ENCODE measurements at regions not wholly inside any gene's neighbourhood (a gene's known extent, or its start where the extent isn't known, plus 50 kb on each side); places are given as distances from the start of the nearest gene placed in this dataset.

DNA sequence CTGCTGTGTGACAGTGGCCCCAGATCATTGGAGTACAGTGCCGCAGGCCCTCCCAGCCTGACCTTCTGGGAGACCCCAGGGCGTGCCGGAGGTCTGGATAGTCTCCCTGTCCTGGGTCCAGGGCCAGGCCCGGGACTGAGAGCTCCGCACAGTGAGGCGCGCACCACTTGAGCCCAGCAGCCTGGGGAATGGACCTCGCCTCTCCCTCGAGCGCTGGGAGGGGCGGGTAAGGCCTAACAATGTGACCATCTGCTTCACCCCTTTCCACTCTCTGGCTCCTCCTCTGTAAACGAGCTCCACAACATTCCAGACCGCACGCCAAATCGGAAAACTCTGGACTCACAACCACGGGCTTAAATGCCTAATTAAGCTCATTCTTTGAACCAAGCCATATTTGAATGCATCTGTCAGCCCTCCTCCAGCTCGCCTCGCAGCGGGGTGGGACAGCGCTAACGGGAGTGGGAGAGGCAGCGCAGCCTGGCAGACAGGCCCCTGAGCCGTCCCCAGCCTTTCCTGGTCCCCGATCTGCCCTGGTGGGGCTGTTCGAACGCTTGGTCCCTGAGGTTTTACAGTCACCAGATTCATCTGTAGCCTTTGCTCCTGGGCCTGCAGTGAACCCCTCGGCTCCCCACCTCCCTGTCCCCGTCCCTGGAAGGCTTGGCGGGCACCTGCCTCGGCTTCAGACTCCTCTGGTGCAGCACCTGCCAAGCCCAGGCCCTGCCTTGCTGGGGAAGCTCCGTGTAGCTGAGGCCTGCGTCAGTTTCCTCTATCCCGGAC, 120.7 kb upstream of the VSTM2B start:
- H3K9me1 ChIP-seq (ENCODE audit: control insufficient read depth, extremely low read depth, insufficient read depth, low read length), result no peaks in the 10 kb centered on the region
- no peak for TF ChIP-seq EZH2 (IDR thresholded peaks at IDR 0.05; ENCODE audit: low read length)
- TF ChIP-seq, protein P1, sequence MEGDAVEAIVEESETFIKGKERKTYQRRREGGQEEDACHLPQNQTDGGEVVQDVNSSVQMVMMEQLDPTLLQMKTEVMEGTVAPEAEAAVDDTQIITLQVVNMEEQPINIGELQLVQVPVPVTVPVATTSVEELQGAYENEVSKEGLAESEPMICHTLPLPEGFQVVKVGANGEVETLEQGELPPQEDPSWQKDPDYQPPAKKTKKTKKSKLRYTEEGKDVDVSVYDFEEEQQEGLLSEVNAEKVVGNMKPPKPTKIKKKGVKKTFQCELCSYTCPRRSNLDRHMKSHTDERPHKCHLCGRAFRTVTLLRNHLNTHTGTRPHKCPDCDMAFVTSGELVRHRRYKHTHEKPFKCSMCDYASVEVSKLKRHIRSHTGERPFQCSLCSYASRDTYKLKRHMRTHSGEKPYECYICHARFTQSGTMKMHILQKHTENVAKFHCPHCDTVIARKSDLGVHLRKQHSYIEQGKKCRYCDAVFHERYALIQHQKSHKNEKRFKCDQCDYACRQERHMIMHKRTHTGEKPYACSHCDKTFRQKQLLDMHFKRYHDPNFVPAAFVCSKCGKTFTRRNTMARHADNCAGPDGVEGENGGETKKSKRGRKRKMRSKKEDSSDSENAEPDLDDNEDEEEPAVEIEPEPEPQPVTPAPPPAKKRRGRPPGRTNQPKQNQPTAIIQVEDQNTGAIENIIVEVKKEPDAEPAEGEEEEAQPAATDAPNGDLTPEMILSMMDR (optimal IDR thresholded peaks at IDR 0.05 in 1 of 3, IDR thresholded peaks at IDR 0.05 in 1 of 3, conservative IDR thresholded peaks at IDR 0.05 in 1 of 3; ENCODE audit: extremely low read depth in 1 of 3, insufficient read depth in 2 of 3, low read length in 3 of 3), result no peak
- no peak for DNase-seq (ENCODE audit: low read depth, low spot score)
- dilution Hi-C loops (cut with MboI; ENCODE audit: extremely low pct_ligation_motif_present, low sequenced_read_pairs), result no loop called here
- H3K4me2 ChIP-seq (ENCODE audit: control insufficient read depth, extremely low read depth, insufficient read depth, low read depth, low read length), result no peak overlapping the region
- H3K9me3 ChIP-seq (ENCODE audit: control insufficient read depth, low read depth, low read length), result peaks cover 3% of the 10 kb centered on the region
- FAIRE-seq, result no peak
- no peak overlapping the region for H3K9ac ChIP-seq (ENCODE audit: control insufficient read depth, extremely low read depth, insufficient read depth, low read length)
- H4K20me1 ChIP-seq (ENCODE audit: control insufficient read depth, extremely low read depth, insufficient read depth, low read length), result no peaks in the 10 kb centered on the region
- no peaks in the 10 kb centered on the region for H3K36me3 ChIP-seq (ENCODE audit: control insufficient read depth in 2 of 2, extremely low read depth in 1 of 2, insufficient read depth in 2 of 2, low read length in 2 of 2)
- H3K79me2 ChIP-seq (ENCODE audit: control insufficient read depth, insufficient read depth, low read length), result no peaks in the 10 kb centered on the region
- H3K4me3 ChIP-seq (ENCODE audit: control insufficient read depth in 2 of 3, extremely low read depth in 1 of 3, insufficient read depth in 2 of 3, low read depth in 1 of 3, low read length in 3 of 3), result no peak overlapping the region
- no peaks in the 10 kb centered on the region for H3K27me3 ChIP-seq (ENCODE audit: control insufficient read depth, extremely low read depth, insufficient read depth, low read length)
- no peak overlapping the region for H2AFZ ChIP-seq (ENCODE audit: control insufficient read depth, low read length)
- H3K27ac ChIP-seq (ENCODE audit: control insufficient read depth, insufficient read depth, low read length), result no peak overlapping the region
- H3K4me1 ChIP-seq (ENCODE audit: control insufficient read depth, extremely low read depth, insufficient read depth, low read length), result no peaks in the 10 kb centered on the region

DNA sequence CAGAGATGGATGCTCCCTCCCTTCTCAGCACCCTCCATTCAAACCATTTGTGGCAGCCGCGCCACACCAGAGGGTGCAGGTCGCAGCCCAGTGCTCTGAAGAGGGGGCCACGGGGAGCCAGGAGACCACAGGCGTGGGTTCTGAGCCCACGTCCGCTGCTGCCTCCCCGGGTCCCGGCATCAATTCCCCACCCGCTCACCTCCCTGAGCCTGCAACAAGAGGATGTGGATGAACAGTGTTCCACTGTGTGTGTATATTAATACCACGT, 120.1 kb upstream of the VSTM2B start:
- no peak overlapping the region for H3K4me2 ChIP-seq (ENCODE audit: control insufficient read depth, extremely low read depth, insufficient read depth, low read depth, low read length)
- no peaks in the 10 kb centered on the region for H3K4me1 ChIP-seq (ENCODE audit: control insufficient read depth, extremely low read depth, insufficient read depth, low read length)
- TF ChIP-seq, protein P1 (optimal IDR thresholded peaks at IDR 0.05 in 1 of 3, IDR thresholded peaks at IDR 0.05 in 1 of 3, conservative IDR thresholded peaks at IDR 0.05 in 1 of 3; ENCODE audit: extremely low read depth in 1 of 3, insufficient read depth in 2 of 3, low read length in 3 of 3), result no peak
- no peak for TF ChIP-seq EZH2 (IDR thresholded peaks at IDR 0.05; ENCODE audit: low read length)
- no peak overlapping the region for H3K9ac ChIP-seq (ENCODE audit: control insufficient read depth, extremely low read depth, insufficient read depth, low read length)
- dilution Hi-C loops (cut with MboI; ENCODE audit: extremely low pct_ligation_motif_present, low sequenced_read_pairs), result no loop called here
- peaks cover 3% of the 10 kb centered on the region for H3K9me3 ChIP-seq (ENCODE audit: control insufficient read depth, low read depth, low read length)
- H4K20me1 ChIP-seq (ENCODE audit: control insufficient read depth, extremely low read depth, insufficient read depth, low read length), result no peaks in the 10 kb centered on the region
- H3K27ac ChIP-seq (ENCODE audit: control insufficient read depth, insufficient read depth, low read length), result no peak overlapping the region
- DNase-seq (ENCODE audit: low read depth, low spot score) (no peak), FAIRE-seq (no peak)
- H3K4me3 ChIP-seq (ENCODE audit: control insufficient read depth in 2 of 3, extremely low read depth in 1 of 3, insufficient read depth in 2 of 3, low read depth in 1 of 3, low read length in 3 of 3), result no peak overlapping the region
- no peaks in the 10 kb centered on the region for H3K79me2 ChIP-seq (ENCODE audit: control insufficient read depth, insufficient read depth, low read length)
- no peaks in the 10 kb centered on the region for H3K36me3 ChIP-seq (ENCODE audit: control insufficient read depth in 2 of 2, extremely low read depth in 1 of 2, insufficient read depth in 2 of 2, low read length in 2 of 2)
- no peaks in the 10 kb centered on the region for H3K9me1 ChIP-seq (ENCODE audit: control insufficient read depth, extremely low read depth, insufficient read depth, low read length)
- no peaks in the 10 kb centered on the region for H3K27me3 ChIP-seq (ENCODE audit: control insufficient read depth, extremely low read depth, insufficient read depth, low read length)
- no peak overlapping the region for H2AFZ ChIP-seq (ENCODE audit: control insufficient read depth, low read length)

All from keratinocyte (primary cell).